ENCODE measurements at regions not wholly inside any gene's neighbourhood (a gene's known extent, or its start where the extent isn't known, plus 50 kb on each side); places are given as distances from the start of the nearest gene placed in this dataset.

GRCh38 chr3:80213086-80213485 is 445.3 kb upstream of the ROBO1 start:
- TF ChIP-seq CTCF (IDR thresholded peaks at IDR 0.05) (no peak), POLR2AphosphoS5 (IDR thresholded peaks at IDR 0.05) (no peak), EP300 (IDR thresholded peaks at IDR 0.05) (no peak), POLR2A (IDR thresholded peaks at IDR 0.05) (no peak)

Data from gastroesophageal sphincter (tissue), 3 donors.